ENCODE measurements at regions not wholly inside any gene's neighbourhood (a gene's known extent, or its start where the extent isn't known, plus 50 kb on each side); places are given as distances from the start of the nearest gene placed in this dataset.

GRCh38 chr2:221777119-221777518, 205.0 kb upstream of the EPHA4 start:
- no peak for TF ChIP-seq EZH2 (IDR thresholded peaks at IDR 0.05; ENCODE audit: low read length, missing control alignments)
- TF ChIP-seq CTCF (conservative IDR thresholded peaks at IDR 0.05 in 1 of 2, IDR thresholded peaks at IDR 0.05 in 1 of 2; ENCODE audit: low read depth in 1 of 2, low read length in 2 of 2), result no peak
- Histone ChIP-seq H3K27me3 (ENCODE audit: control insufficient read depth, insufficient read depth, low read length) (no peaks in the 10 kb centered on the region), H3K36me3 (ENCODE audit: control insufficient read depth, insufficient read depth, low read length) (no peaks in the 10 kb centered on the region), H3K9me3 (ENCODE audit: control insufficient read depth, insufficient read depth, low read depth, low read length) (no peaks in the 10 kb centered on the region), H3K4me3 (replicated peaks in 1 of 4; ENCODE audit: control extremely low read depth in 1 of 4, insufficient read depth in 1 of 4, low read depth in 3 of 4, low read length in 4 of 4) (no peak overlapping the region), H3K4me1 (ENCODE audit: control insufficient read depth, extremely low read depth, insufficient read depth, low read length) (no peaks in the 10 kb centered on the region), H4K20me1 (ENCODE audit: control insufficient read depth, extremely low read depth, insufficient read depth, low read length) (no peaks in the 10 kb centered on the region), H3K79me2 (ENCODE audit: control insufficient read depth, insufficient read depth, low read length) (no peaks in the 10 kb centered on the region), H2AFZ (ENCODE audit: low read length) (no peak overlapping the region), H3K27ac (ENCODE audit: insufficient read depth, low read length) (no peak overlapping the region), H3K9ac (ENCODE audit: insufficient read depth, low read length) (no peak overlapping the region), H3K4me2 (ENCODE audit: extremely low read depth, insufficient read depth, low read length) (no peak overlapping the region)
- no peak for DNase-seq (ENCODE audit: low read depth in 2 of 2)

DNA sequence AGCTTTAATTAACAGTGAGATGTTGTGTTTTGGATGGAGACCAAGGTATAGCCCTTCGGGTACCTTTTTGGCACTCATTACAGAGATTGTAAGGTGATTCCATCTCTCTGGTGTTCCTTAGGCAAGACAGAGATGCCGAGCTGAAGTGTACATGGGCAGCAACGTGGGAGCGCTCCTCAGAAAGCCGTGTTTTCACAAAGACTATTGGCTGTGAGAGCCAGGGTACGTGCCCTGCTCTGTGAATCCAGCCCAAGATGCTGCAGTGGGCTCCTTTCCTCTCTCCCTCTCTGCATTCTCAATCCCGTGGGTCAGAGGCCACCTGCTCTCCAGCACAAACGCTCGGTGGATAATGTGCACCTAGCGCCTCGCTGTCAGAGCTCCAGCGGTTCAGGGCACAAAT, 203.0 kb upstream of the EPHA4 start:
- H2AFZ ChIP-seq (ENCODE audit: low read length), result no peak overlapping the region
- TF ChIP-seq CTCF (conservative IDR thresholded peaks at IDR 0.05 in 1 of 2, IDR thresholded peaks at IDR 0.05 in 1 of 2; ENCODE audit: low read depth in 1 of 2, low read length in 2 of 2) (no peak), EZH2 (IDR thresholded peaks at IDR 0.05; ENCODE audit: low read length, missing control alignments) (no peak)

GRCh38 chr2:221774136-221774535, 202.0 kb upstream of the EPHA4 start:
- no peak overlapping the region for H3K27ac ChIP-seq (ENCODE audit: insufficient read depth, low read length)
- H3K9ac ChIP-seq (ENCODE audit: insufficient read depth, low read length), result no peak overlapping the region
- no peaks in the 10 kb centered on the region for H3K36me3 ChIP-seq (ENCODE audit: control insufficient read depth, insufficient read depth, low read length)
- TF ChIP-seq EZH2 (IDR thresholded peaks at IDR 0.05; ENCODE audit: low read length, missing control alignments), result no peak
- no peak for TF ChIP-seq CTCF (conservative IDR thresholded peaks at IDR 0.05 in 1 of 2, IDR thresholded peaks at IDR 0.05 in 1 of 2; ENCODE audit: low read depth in 1 of 2, low read length in 2 of 2)
- no peak overlapping the region for H2AFZ ChIP-seq (ENCODE audit: low read length)
- H3K4me3 ChIP-seq (replicated peaks in 1 of 4; ENCODE audit: control extremely low read depth in 1 of 4, insufficient read depth in 1 of 4, low read depth in 3 of 4, low read length in 4 of 4), result no peak overlapping the region
- no peaks in the 10 kb centered on the region for H3K27me3 ChIP-seq (ENCODE audit: control insufficient read depth, insufficient read depth, low read length)
- no peaks in the 10 kb centered on the region for H3K4me1 ChIP-seq (ENCODE audit: control insufficient read depth, extremely low read depth, insufficient read depth, low read length)
- H3K4me2 ChIP-seq (ENCODE audit: extremely low read depth, insufficient read depth, low read length), result no peak overlapping the region
- no peak for DNase-seq (ENCODE audit: low read depth in 2 of 2)
- no peaks in the 10 kb centered on the region for H4K20me1 ChIP-seq (ENCODE audit: control insufficient read depth, extremely low read depth, insufficient read depth, low read length)
- H3K9me3 ChIP-seq (ENCODE audit: control insufficient read depth, insufficient read depth, low read depth, low read length), result no peaks in the 10 kb centered on the region
- no peaks in the 10 kb centered on the region for H3K79me2 ChIP-seq (ENCODE audit: control insufficient read depth, insufficient read depth, low read length)

More for the DNA sequence above, 203.0 kb upstream of the EPHA4 start:
- H3K27me3 ChIP-seq (ENCODE audit: control insufficient read depth, insufficient read depth, low read length), result no peaks in the 10 kb centered on the region
- H3K4me2 ChIP-seq (ENCODE audit: extremely low read depth, insufficient read depth, low read length), result no peak overlapping the region
- H3K9me3 ChIP-seq (ENCODE audit: control insufficient read depth, insufficient read depth, low read depth, low read length), result no peaks in the 10 kb centered on the region
- no peaks in the 10 kb centered on the region for H3K4me1 ChIP-seq (ENCODE audit: control insufficient read depth, extremely low read depth, insufficient read depth, low read length)
- DNase-seq (ENCODE audit: low read depth in 2 of 2), result no peak
- H4K20me1 ChIP-seq (ENCODE audit: control insufficient read depth, extremely low read depth, insufficient read depth, low read length), result no peaks in the 10 kb centered on the region
- H3K4me3 ChIP-seq (replicated peaks in 1 of 4; ENCODE audit: control extremely low read depth in 1 of 4, insufficient read depth in 1 of 4, low read depth in 3 of 4, low read length in 4 of 4), result no peak overlapping the region
- H3K36me3 ChIP-seq (ENCODE audit: control insufficient read depth, insufficient read depth, low read length), result no peaks in the 10 kb centered on the region
- no peaks in the 10 kb centered on the region for H3K79me2 ChIP-seq (ENCODE audit: control insufficient read depth, insufficient read depth, low read length)
- no peak overlapping the region for H3K27ac ChIP-seq (ENCODE audit: insufficient read depth, low read length)
- H3K9ac ChIP-seq (ENCODE audit: insufficient read depth, low read length), result no peak overlapping the region
